Activated CD4-positive, alpha-beta T cell treated with anti-CD3 and anti-CD28 coated beads, Interleukin-2, amount 50 U/mL, for 4 hours (primary cell): ENCODE measurements at regions not wholly inside any gene's neighbourhood (a gene's known extent, or its start where the extent isn't known, plus 50 kb on each side); places are given as distances from the start of the nearest gene placed in this dataset.
"Not testable (repeated sequence)": the region's sequence is repeated elsewhere in the genome, so short reads cannot be mapped to it uniquely, and the experiment has no call there.

Source experiments
- DNase-seq, 2 experiments: peaks; one replicate each; pipeline ENCODE4 v3.0.0-alpha.2; 2020

GRCh38 chr2:83229443-83229842, 1229.6 kb downstream of the SUCLG1 start:
- DNase-seq, result no peak

GRCh38 chr2:83224591-83225200, 1234.4 kb downstream of the SUCLG1 start:
- DNase-seq, result no peak

- DNase-seq, result no peak
These were observed 1237.8 kb downstream of the SUCLG1 start for GRCh38 chr2:83221258-83221657.

- no peak for DNase-seq
These were observed 1241.2 kb downstream of the SUCLG1 start for GRCh38 chr2:83217854-83218253.

GRCh38 chr2:83196225-83196624, 1262.9 kb downstream of the SUCLG1 start:
- DNase-seq, result no peak

- no peak for DNase-seq
These were observed 1267.8 kb downstream of the SUCLG1 start for GRCh38 chr2:83191316-83191715.

- DNase-seq, result no peak
These were observed 1272.8 kb downstream of the SUCLG1 start for GRCh38 chr2:83186105-83186760.

- not testable (repeated sequence) for DNase-seq
These were observed 1278.1 kb downstream of the SUCLG1 start for GRCh38 chr2:83180862-83181530.

- DNase-seq, result no peak
These were observed 1282.5 kb downstream of the SUCLG1 start for GRCh38 chr2:83176539-83176938.

GRCh38 chr2:83172841-83173240, 1286.2 kb downstream of the SUCLG1 start:
- DNase-seq, result no peak

GRCh38 chr2:83168377-83168776, 1290.7 kb downstream of the SUCLG1 start:
- no peak for DNase-seq

- no peak for DNase-seq
These were observed 1296.7 kb downstream of the SUCLG1 start for GRCh38 chr2:83162421-83162820.

GRCh38 chr2:83160571-83160970, 1298.5 kb downstream of the SUCLG1 start:
- DNase-seq, result no peak

GRCh38 chr2:83155826-83156225, 1303.3 kb downstream of the SUCLG1 start:
- no peak for DNase-seq

GRCh38 chr2:83143946-83144345, 1315.1 kb downstream of the SUCLG1 start:
- no peak for DNase-seq

GRCh38 chr2:83142934-83143333, 1316.1 kb downstream of the SUCLG1 start:
- no peak for DNase-seq

- no peak for DNase-seq
These were observed 1343.5 kb downstream of the SUCLG1 start for GRCh38 chr2:83115606-83116005.

GRCh38 chr2:83115155-83115554, 1343.9 kb downstream of the SUCLG1 start:
- DNase-seq, result no peak

GRCh38 chr2:83113953-83114352, 1345.1 kb downstream of the SUCLG1 start:
- DNase-seq, result no peak

- no peak for DNase-seq
These were observed 1346.2 kb downstream of the SUCLG1 start for GRCh38 chr2:83112858-83113257.

GRCh38 chr2:83109284-83109683, 1349.8 kb downstream of the SUCLG1 start:
- no peak for DNase-seq

- DNase-seq, result no peak
These were observed 1352.2 kb downstream of the SUCLG1 start for GRCh38 chr2:83106853-83107252.

GRCh38 chr2:83104202-83104601, 1354.9 kb downstream of the SUCLG1 start:
- DNase-seq, result no peak

GRCh38 chr2:83103613-83104012, 1355.5 kb downstream of the SUCLG1 start:
- no peak for DNase-seq
